Vagina (tissue), 2 donors: ENCODE measurements at regions not wholly inside any gene's neighbourhood (a gene's known extent, or its start where the extent isn't known, plus 50 kb on each side); places are given as distances from the start of the nearest gene placed in this dataset.

Experiments
- POLR2A ChIP-seq, 2 donors: fragments of 450-650 bp; IDR thresholded peaks; one replicate each; pipeline ENCODE4 v1.6.1; 2017; ENCODE audit warnings: antibody characterized with exemption in 2 of 2, mild to moderate bottlenecking in 2 of 2, moderate library complexity in 2 of 2
- TF ChIP-seq, protein P1 (sequence below), 3 experiments: fragments of 450-650 bp in 2 of 3; fragments of 200-600 bp in 1 of 3; sonication (generic) in 1 of 3; IDR thresholded peaks; one replicate each; pipeline ENCODE4 v1.5.1; 2017 to 2019; ENCODE audit warnings: antibody characterized with exemption in 3 of 3, mild to moderate bottlenecking in 2 of 3, moderate library complexity in 2 of 3

DNA sequence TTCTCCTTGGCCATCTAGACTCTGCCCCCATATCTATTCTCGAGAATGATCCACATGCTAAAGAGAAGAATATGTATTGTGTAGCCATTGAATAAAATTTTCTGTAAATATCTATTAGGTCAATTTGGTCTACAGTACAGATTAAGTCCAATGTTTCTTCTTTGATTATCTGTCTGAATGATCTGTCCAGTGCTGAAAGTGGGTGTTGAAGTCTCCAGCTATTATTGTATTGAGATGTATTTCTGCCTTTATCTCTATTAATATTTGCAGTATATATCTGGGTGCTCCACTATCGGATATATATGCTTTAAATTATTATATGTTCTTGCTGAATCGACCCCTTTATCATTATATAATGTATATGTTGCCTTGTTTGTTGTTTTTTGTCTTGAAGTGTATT lies 384.9 kb upstream of the ROBO1 start:
- no peak for TF ChIP-seq POLR2A (IDR thresholded peaks at IDR 0.05)
- TF ChIP-seq, protein P1, sequence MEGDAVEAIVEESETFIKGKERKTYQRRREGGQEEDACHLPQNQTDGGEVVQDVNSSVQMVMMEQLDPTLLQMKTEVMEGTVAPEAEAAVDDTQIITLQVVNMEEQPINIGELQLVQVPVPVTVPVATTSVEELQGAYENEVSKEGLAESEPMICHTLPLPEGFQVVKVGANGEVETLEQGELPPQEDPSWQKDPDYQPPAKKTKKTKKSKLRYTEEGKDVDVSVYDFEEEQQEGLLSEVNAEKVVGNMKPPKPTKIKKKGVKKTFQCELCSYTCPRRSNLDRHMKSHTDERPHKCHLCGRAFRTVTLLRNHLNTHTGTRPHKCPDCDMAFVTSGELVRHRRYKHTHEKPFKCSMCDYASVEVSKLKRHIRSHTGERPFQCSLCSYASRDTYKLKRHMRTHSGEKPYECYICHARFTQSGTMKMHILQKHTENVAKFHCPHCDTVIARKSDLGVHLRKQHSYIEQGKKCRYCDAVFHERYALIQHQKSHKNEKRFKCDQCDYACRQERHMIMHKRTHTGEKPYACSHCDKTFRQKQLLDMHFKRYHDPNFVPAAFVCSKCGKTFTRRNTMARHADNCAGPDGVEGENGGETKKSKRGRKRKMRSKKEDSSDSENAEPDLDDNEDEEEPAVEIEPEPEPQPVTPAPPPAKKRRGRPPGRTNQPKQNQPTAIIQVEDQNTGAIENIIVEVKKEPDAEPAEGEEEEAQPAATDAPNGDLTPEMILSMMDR (IDR thresholded peaks at IDR 0.05) = no peak
